ENCODE measurements at regions not wholly inside any gene's neighbourhood (a gene's known extent, or its start where the extent isn't known, plus 50 kb on each side); places are given as distances from the start of the nearest gene placed in this dataset.
"Not testable (repeated sequence)": the region's sequence is repeated elsewhere in the genome, so short reads cannot be mapped to it uniquely, and the experiment has no call there.

DNA sequence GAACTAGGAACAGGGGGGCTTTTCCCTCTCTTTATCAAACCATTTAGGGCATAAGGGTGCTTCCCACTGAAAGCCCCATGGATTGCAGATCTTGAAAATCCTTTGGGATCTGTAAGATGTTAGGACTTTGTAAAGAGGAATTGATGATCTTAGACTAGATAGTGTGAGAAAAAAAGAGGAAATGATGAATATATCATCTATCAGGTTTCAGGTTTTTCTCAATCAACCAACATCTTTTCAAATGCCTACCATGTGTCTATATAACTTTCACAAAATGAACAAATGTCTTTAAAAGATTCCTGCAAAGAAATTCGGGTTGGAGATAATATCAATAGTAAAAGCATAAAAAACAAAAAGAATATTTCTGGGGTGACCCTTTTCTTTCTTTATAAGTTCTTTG is 50.1 kb downstream of the KCNC4 start:
- H3K36me3 ChIP-seq (ENCODE audit: control insufficient read depth in 3 of 3, insufficient read depth in 2 of 3, low read depth in 1 of 3, low read length in 3 of 3): no peaks in the 10 kb centered on the region
- peaks cover 0 to 4% (median 2%) of the 10 kb centered on the region in 3 donors for H3K27me3 ChIP-seq (ENCODE audit: control insufficient read depth in 3 of 3, insufficient read depth in 3 of 3, low read length in 3 of 3)
- 74 to 83% (median 77%) methylated on average over 1 of the region's 1 CpG for WGBS, 3 donors
- H3K4me1 ChIP-seq (ENCODE audit: control insufficient read depth in 3 of 3, insufficient read depth in 2 of 3, low read depth in 1 of 3, low read length in 2 of 3): no peaks in the 10 kb centered on the region
- H3K4me3 ChIP-seq (ENCODE audit: low read depth in 1 of 3, low read length in 3 of 3): no peak overlapping the region
- H3K27ac ChIP-seq (ENCODE audit: low read depth in 1 of 3, low read length in 2 of 3): no peak overlapping the region
- no peaks in the 10 kb centered on the region for H3K9me3 ChIP-seq (ENCODE audit: control insufficient read depth in 2 of 2, insufficient read depth in 1 of 2, low read depth in 1 of 2, low read length in 1 of 2)
- DNase-seq: no peak
- FAIRE-seq: no peak

DNA sequence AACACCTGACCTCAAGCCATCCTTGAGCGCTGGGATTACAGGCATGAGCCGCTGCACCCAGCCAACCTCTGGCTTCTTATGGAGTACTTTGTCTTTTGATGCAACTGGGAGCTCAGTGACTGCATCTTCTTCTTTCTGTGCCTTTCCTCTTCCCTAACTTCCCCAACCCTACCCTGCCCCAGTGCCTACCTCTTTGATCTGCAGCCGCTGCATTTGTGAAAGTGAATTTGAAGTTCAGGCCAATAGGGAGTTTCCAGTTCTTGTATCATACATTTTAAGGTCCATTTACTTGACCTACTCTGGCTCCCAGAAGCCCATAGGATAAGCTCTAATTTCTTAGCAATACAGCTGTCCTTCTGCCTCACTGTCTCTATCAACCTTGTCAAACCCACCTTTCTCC is 52.2 kb downstream of the KCNC4 start:
- H3K9me3 ChIP-seq (ENCODE audit: control insufficient read depth in 2 of 2, insufficient read depth in 1 of 2, low read depth in 1 of 2, low read length in 1 of 2): no peaks in the 10 kb centered on the region
- H3K4me1 ChIP-seq (ENCODE audit: control insufficient read depth in 3 of 3, insufficient read depth in 2 of 3, low read depth in 1 of 3, low read length in 2 of 3): no peaks in the 10 kb centered on the region
- no peak for DNase-seq
- FAIRE-seq: no peak
- 53 to 62% (median 58%) methylated on average over 3 of the region's 3 CpGs for WGBS, 3 donors
- H3K27me3 ChIP-seq (ENCODE audit: control insufficient read depth in 3 of 3, insufficient read depth in 3 of 3, low read length in 3 of 3): peaks cover 0 to 6% (median 0%) of the 10 kb centered on the region in 3 donors
- H3K36me3 ChIP-seq (ENCODE audit: control insufficient read depth in 3 of 3, insufficient read depth in 2 of 3, low read depth in 1 of 3, low read length in 3 of 3): no peaks in the 10 kb centered on the region
- no peak overlapping the region for H3K27ac ChIP-seq (ENCODE audit: low read depth in 1 of 3, low read length in 2 of 3)
- no peak overlapping the region for H3K4me3 ChIP-seq (ENCODE audit: low read depth in 1 of 3, low read length in 3 of 3)

DNA sequence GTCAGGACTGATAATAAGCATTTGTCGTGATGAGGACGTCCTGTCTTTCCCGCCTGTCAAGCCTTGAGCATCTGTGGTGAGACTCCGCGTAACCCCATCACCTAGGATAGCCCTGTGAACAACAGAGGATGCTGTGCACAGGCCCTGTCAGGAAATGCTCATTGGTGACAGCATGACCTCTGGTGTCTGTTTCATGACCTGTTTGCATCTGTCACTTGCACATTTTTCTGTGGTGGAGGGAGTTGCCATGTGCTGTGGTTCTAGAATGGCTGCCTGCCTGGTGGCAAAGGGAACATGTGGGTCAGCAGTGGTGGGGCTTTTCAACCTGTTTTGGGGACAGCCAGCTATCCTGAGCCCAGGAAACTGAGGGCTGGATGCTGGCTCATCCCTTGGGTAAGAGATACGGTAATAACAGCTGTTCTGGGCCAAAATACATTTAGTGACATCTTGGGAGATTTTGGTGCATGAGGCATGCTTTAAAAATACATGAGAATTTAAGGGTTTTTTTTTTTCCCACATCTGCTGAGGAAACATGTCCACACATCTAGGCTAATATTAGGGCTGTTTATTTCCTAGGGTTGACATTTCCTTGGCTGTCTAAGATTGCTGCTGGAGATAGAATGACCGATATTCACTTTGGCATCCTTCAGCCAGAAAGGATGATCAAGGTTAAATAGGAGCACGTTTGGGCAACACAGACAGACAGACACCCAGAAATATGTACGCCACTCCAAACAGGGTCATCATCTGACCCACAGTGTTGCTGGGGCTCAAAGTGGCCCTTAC is 52.9 kb downstream of the KCNC4 start:
- H3K36me3 ChIP-seq (ENCODE audit: control insufficient read depth in 3 of 3, insufficient read depth in 2 of 3, low read depth in 1 of 3, low read length in 3 of 3): no peaks in the 10 kb centered on the region
- H3K4me1 ChIP-seq (ENCODE audit: control insufficient read depth in 3 of 3, insufficient read depth in 2 of 3, low read depth in 1 of 3, low read length in 2 of 3): no peaks in the 10 kb centered on the region
- FAIRE-seq (no peak), DNase-seq (no peak)
- H3K4me3 ChIP-seq (ENCODE audit: low read depth in 1 of 3, low read length in 3 of 3): no peak overlapping the region
- no peak overlapping the region for H3K27ac ChIP-seq (ENCODE audit: low read depth in 1 of 3, low read length in 2 of 3)
- 75 to 85% (median 82%) methylated on average over 9 of the region's 9 CpGs for WGBS, 3 donors
- peaks cover 0 to 6% (median 0%) of the 10 kb centered on the region in 3 donors for H3K27me3 ChIP-seq (ENCODE audit: control insufficient read depth in 3 of 3, insufficient read depth in 3 of 3, low read length in 3 of 3)
- no peaks in the 10 kb centered on the region for H3K9me3 ChIP-seq (ENCODE audit: control insufficient read depth in 2 of 2, insufficient read depth in 1 of 2, low read depth in 1 of 2, low read length in 1 of 2)

DNA sequence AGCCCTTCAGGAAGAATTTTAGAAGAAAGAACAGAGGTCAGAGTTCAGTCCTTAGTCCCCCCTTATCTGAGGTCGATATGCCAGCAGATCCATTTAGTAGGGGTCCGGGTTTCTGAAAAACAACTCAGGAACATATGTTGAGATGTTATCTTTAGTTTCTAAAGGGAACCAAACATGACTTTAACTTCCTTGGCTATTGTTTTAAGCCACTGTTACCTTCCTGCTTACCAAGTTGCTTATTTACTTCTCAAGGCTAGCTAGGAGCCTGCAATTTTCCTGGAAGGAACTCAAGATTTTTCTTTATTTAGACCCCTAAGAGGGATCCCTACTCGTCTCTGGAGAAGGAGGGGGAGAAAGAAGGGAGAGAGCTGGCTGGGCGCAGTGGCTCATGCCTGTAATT is 54.3 kb downstream of the KCNC4 start:
- Histone ChIP-seq H3K4me3 (ENCODE audit: low read depth in 1 of 3, low read length in 3 of 3) (no peak overlapping the region), H3K27me3 (ENCODE audit: control insufficient read depth in 3 of 3, insufficient read depth in 3 of 3, low read length in 3 of 3) (peaks cover 0 to 4% (median 0%) of the 10 kb centered on the region in 3 donors), H3K9me3 (ENCODE audit: control insufficient read depth in 2 of 2, insufficient read depth in 1 of 2, low read depth in 1 of 2, low read length in 1 of 2) (no peaks in the 10 kb centered on the region), H3K4me1 (ENCODE audit: control insufficient read depth in 3 of 3, insufficient read depth in 2 of 3, low read depth in 1 of 3, low read length in 2 of 3) (no peaks in the 10 kb centered on the region), H3K27ac (ENCODE audit: low read depth in 1 of 3, low read length in 2 of 3) (no peak overlapping the region), H3K36me3 (ENCODE audit: control insufficient read depth in 3 of 3, insufficient read depth in 2 of 3, low read depth in 1 of 3, low read length in 3 of 3) (no peaks in the 10 kb centered on the region)
- DNase-seq: no peak
- no peak for FAIRE-seq
- 32 to 39% (median 38%) methylated on average over 4 of the region's 4 CpGs for WGBS, 3 donors

DNA sequence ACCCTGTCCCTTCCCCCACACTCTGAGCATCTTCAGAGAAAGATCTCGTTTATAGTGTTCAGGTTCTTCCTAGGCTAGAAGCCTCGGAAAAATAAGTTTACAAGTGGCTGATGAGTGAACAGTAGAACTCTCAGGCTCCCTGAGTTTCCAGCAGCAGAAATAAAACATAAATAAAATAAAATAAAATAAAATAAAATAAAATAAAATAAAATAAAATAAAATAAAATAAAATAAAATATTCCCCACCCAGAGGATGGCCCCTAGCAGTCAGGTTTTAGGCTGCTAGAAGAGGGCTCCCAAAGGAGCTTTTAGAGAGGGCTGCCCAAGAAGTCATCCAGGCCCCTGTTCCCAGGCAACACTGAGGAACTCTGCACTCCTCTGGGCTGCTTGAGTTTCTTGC is 55.1 kb downstream of the KCNC4 start:
- no peak for FAIRE-seq

DNA sequence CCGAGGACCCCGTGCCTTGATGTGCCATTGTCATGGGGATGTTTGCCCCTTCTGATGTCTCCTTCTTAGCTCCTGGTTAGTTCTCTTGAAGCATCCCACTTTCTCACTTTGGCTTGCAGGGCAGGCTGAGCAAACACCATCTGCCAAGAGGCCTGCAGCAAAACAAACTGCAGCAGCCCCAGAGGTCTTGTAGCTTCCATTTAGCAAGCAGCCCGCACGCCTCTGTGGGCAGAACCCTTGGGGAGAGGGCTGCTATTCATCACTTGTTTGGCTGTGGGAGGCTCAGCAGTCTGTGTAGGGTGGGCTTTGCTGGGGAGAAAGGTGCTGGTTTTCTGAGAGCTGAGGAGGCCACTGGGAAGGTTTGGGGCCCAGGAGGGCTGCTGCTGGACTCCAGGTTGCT is 56.7 kb downstream of the KCNC4 start:
- Histone ChIP-seq H3K36me3 (ENCODE audit: control insufficient read depth in 3 of 3, insufficient read depth in 2 of 3, low read depth in 1 of 3, low read length in 3 of 3) (no peaks in the 10 kb centered on the region), H3K27ac (ENCODE audit: low read depth in 1 of 3, low read length in 2 of 3) (no peak overlapping the region), H3K9me3 (ENCODE audit: control insufficient read depth in 2 of 2, insufficient read depth in 1 of 2, low read depth in 1 of 2, low read length in 1 of 2) (no peaks in the 10 kb centered on the region), H3K4me3 (ENCODE audit: low read depth in 1 of 3, low read length in 3 of 3) (no peak overlapping the region), H3K4me1 (ENCODE audit: control insufficient read depth in 3 of 3, insufficient read depth in 2 of 3, low read depth in 1 of 3, low read length in 2 of 3) (no peaks in the 10 kb centered on the region), H3K27me3 (ENCODE audit: control insufficient read depth in 3 of 3, insufficient read depth in 3 of 3, low read length in 3 of 3) (peaks cover 0 to 4% (median 0%) of the 10 kb centered on the region in 3 donors)
- no peak for DNase-seq
- FAIRE-seq: no peak
- WGBS, 3 donors: 88 to 94% (median 88%) methylated on average over 4 of the region's 4 CpGs

More for the DNA sequence above, 55.1 kb downstream of the KCNC4 start:
- no peaks in the 10 kb centered on the region for H3K36me3 ChIP-seq (ENCODE audit: control insufficient read depth in 3 of 3, insufficient read depth in 2 of 3, low read depth in 1 of 3, low read length in 3 of 3)
- H3K4me1 ChIP-seq (ENCODE audit: control insufficient read depth in 3 of 3, insufficient read depth in 2 of 3, low read depth in 1 of 3, low read length in 2 of 3): no peaks in the 10 kb centered on the region
- no peaks in the 10 kb centered on the region for H3K9me3 ChIP-seq (ENCODE audit: control insufficient read depth in 2 of 2, insufficient read depth in 1 of 2, low read depth in 1 of 2, low read length in 1 of 2)
- 67 to 87% (median 79%) methylated on average over 2 of the region's 2 CpGs for WGBS, 3 donors
- no peak for DNase-seq
- peaks cover 0 to 4% (median 0%) of the 10 kb centered on the region in 3 donors for H3K27me3 ChIP-seq (ENCODE audit: control insufficient read depth in 3 of 3, insufficient read depth in 3 of 3, low read length in 3 of 3)
- no peak overlapping the region for H3K4me3 ChIP-seq (ENCODE audit: low read depth in 1 of 3, low read length in 3 of 3)
- no peak overlapping the region for H3K27ac ChIP-seq (ENCODE audit: low read depth in 1 of 3, low read length in 2 of 3)

DNA sequence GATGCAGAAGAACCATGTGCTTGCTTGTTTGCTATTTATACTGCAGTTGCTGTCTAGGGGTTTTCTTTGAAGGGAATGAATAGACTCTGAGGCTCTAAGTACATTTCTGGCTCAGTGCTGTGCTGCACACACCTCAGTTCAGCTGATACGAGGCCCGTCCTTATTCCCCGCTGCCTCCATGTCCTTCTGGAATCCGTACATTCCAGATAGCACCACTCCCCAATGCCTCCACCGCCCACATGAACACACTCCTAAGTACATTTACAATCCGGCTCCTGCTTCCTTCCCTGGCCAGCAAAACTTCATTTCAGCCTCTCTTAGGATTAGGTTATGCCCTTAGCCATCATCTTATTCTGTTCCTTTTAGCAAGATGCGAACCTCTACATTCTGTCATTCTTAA is 57.1 kb downstream of the KCNC4 start:
- FAIRE-seq (no peak), DNase-seq (no peak)
- Histone ChIP-seq H3K4me1 (ENCODE audit: control insufficient read depth in 3 of 3, insufficient read depth in 2 of 3, low read depth in 1 of 3, low read length in 2 of 3) (no peaks in the 10 kb centered on the region), H3K27ac (ENCODE audit: low read depth in 1 of 3, low read length in 2 of 3) (no peak overlapping the region), H3K36me3 (ENCODE audit: control insufficient read depth in 3 of 3, insufficient read depth in 2 of 3, low read depth in 1 of 3, low read length in 3 of 3) (no peaks in the 10 kb centered on the region), H3K4me3 (ENCODE audit: low read depth in 1 of 3, low read length in 3 of 3) (no peak overlapping the region), H3K27me3 (ENCODE audit: control insufficient read depth in 3 of 3, insufficient read depth in 3 of 3, low read length in 3 of 3) (peaks cover 0 to 4% (median 0%) of the 10 kb centered on the region in 3 donors), H3K9me3 (ENCODE audit: control insufficient read depth in 2 of 2, insufficient read depth in 1 of 2, low read depth in 1 of 2, low read length in 1 of 2) (no peaks in the 10 kb centered on the region)
- 80 to 86% (median 83%) methylated on average over 7 of the region's 7 CpGs for WGBS, 3 donors

DNA sequence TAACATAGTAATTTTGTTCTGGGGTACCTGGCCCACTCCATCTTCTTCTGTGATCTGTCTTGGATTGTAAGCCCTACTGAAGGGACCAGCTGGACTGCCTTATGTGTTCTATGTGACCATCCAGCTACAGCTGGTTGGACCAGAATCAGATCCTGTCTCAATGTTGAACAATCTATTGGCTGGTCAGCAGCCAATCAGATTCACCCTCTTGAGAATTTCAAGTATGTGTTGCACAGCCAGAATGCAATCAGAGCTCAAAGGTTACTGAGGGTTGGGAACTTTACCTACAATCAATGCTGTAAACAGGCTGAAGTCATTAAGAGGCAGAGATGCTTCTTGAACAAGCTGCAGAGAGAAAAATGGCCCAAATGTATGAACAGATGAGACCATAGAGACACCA is 61.9 kb downstream of the KCNC4 start:
- FAIRE-seq (no peak), DNase-seq (peak; percentile 57 to 71)
- H3K27me3 ChIP-seq (ENCODE audit: control insufficient read depth in 3 of 3, insufficient read depth in 3 of 3, low read length in 3 of 3): peaks cover 0 to under 1% (median 0%) of the 10 kb centered on the region in 3 donors
- H3K4me1 ChIP-seq (ENCODE audit: control insufficient read depth in 3 of 3, insufficient read depth in 2 of 3, low read depth in 1 of 3, low read length in 2 of 3): no peaks in the 10 kb centered on the region
- H3K4me3 ChIP-seq (ENCODE audit: low read depth in 1 of 3, low read length in 3 of 3): no peak overlapping the region
- H3K27ac ChIP-seq (ENCODE audit: low read depth in 1 of 3, low read length in 2 of 3): no peak overlapping the region
- no peaks in the 10 kb centered on the region for H3K36me3 ChIP-seq (ENCODE audit: control insufficient read depth in 3 of 3, insufficient read depth in 2 of 3, low read depth in 1 of 3, low read length in 3 of 3)
- no peaks in the 10 kb centered on the region for H3K9me3 ChIP-seq (ENCODE audit: control insufficient read depth in 2 of 2, insufficient read depth in 1 of 2, low read depth in 1 of 2, low read length in 1 of 2)

DNA sequence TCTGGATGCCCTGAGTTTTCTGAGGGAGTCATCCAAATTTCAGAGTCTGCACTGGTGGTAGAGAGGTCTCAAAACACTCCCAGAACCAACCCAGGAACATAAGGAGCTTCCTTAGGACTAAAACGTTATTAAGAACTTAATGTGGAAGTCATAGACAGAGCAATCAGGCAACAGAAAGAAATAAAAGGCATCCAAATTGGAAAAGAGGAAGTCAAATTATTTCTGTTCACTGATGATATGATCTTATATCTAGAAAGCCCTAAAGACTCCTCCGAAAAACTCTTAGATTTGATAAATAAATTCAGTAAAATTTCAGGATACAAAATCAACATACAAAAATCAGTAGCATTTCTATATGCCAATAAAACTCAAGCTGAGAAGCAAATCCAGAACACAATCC is 63.7 kb downstream of the KCNC4 start:
- not testable (repeated sequence) for H3K27ac ChIP-seq (ENCODE audit: low read depth in 1 of 3, low read length in 2 of 3); H3K4me1 ChIP-seq (ENCODE audit: control insufficient read depth in 3 of 3, insufficient read depth in 2 of 3, low read depth in 1 of 3, low read length in 2 of 3); DNase-seq; FAIRE-seq; H3K9me3 ChIP-seq (ENCODE audit: control insufficient read depth in 2 of 2, insufficient read depth in 1 of 2, low read depth in 1 of 2, low read length in 1 of 2); H3K36me3 ChIP-seq (ENCODE audit: control insufficient read depth in 3 of 3, insufficient read depth in 2 of 3, low read depth in 1 of 3, low read length in 3 of 3); H3K4me3 ChIP-seq (ENCODE audit: low read depth in 1 of 3, low read length in 3 of 3); H3K27me3 ChIP-seq (ENCODE audit: control insufficient read depth in 3 of 3, insufficient read depth in 3 of 3, low read length in 3 of 3)
- 73 to 87% (median 74%) methylated on average over 2 of the region's 2 CpGs for WGBS, 3 donors

Measured in small intestine (tissue), 7 donors.